Neural cell (in vitro differentiated cells): ENCODE measurements at regions not wholly inside any gene's neighbourhood (a gene's known extent, or its start where the extent isn't known, plus 50 kb on each side); places are given as distances from the start of the nearest gene placed in this dataset.

ENCODE experiments used
- EP300 ChIP-seq: fragments of 450-650 bp; conservative IDR thresholded peaks from 2 replicates; pipeline ENCODE4 v1.6.1; 2014; ENCODE audit warnings: antibody characterized with exemption, mild to moderate bottlenecking, moderate library complexity; ENCODE audit not compliant: poor library complexity, severe bottlenecking
- EZH2 ChIP-seq: fragments of 200-600, 300-800 bp; shearing (Covaris generic), sonication (generic); IDR thresholded peaks from 2 replicates; pipeline ENCODE4 v1.6.1; 2014; ENCODE audit warnings: antibody characterized with exemption, low read length, borderline replicate concordance, mild to moderate bottlenecking; ENCODE audit not compliant: insufficient read depth, poor library complexity, severe bottlenecking
- POLR2AphosphoS5 ChIP-seq: IDR thresholded peaks from 2 replicates; pipeline ENCODE4 v1.6.1; 2012
- TF ChIP-seq, protein P1 (sequence below): fragments of 450-650 bp; IDR thresholded peaks from 2 replicates; pipeline ENCODE4 v1.5.1; 2014; ENCODE audit warnings: antibody characterized with exemption, mild to moderate bottlenecking, moderate library complexity; ENCODE audit not compliant: poor library complexity, severe bottlenecking

DNA sequence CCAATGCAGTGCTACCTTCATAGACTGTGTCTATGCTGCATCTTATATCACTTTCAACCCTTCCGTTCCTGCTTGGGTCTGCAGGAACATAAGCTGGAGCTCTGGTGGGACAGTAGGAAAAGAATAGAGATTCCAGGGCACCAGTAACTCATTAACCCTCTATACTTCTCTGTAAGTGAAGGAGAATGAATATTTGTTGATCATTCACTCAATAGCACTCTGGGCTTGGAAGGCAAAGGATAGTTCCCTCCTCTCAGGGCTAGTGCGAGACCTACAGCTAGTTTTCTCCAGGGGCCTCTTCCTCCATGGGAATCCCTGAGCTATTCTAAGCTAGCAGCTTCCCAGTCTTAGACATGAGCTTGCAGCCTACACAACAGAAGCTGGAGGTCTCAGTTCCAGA, 84.7 kb downstream of the BMP4 start:
- TF ChIP-seq, protein P1, sequence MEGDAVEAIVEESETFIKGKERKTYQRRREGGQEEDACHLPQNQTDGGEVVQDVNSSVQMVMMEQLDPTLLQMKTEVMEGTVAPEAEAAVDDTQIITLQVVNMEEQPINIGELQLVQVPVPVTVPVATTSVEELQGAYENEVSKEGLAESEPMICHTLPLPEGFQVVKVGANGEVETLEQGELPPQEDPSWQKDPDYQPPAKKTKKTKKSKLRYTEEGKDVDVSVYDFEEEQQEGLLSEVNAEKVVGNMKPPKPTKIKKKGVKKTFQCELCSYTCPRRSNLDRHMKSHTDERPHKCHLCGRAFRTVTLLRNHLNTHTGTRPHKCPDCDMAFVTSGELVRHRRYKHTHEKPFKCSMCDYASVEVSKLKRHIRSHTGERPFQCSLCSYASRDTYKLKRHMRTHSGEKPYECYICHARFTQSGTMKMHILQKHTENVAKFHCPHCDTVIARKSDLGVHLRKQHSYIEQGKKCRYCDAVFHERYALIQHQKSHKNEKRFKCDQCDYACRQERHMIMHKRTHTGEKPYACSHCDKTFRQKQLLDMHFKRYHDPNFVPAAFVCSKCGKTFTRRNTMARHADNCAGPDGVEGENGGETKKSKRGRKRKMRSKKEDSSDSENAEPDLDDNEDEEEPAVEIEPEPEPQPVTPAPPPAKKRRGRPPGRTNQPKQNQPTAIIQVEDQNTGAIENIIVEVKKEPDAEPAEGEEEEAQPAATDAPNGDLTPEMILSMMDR = no peak
- no peak for TF ChIP-seq EP300
- no peak for TF ChIP-seq EZH2
- no peak for TF ChIP-seq POLR2AphosphoS5
